Sigmoid colon (tissue), 4 donors: ENCODE measurements at regions not wholly inside any gene's neighbourhood (a gene's known extent, or its start where the extent isn't known, plus 50 kb on each side); places are given as distances from the start of the nearest gene placed in this dataset.

Source experiments
- CTCF ChIP-seq, 4 experiments: fragments of 450-650 bp in 3 of 4; fragments of 200-600 bp in 1 of 4; IDR thresholded peaks; one replicate each; pipeline ENCODE4 v1.5.1; 2016 to 2019; ENCODE audit warnings: antibody characterized with exemption in 4 of 4, mild to moderate bottlenecking in 3 of 4, moderate library complexity in 2 of 4
- EP300 ChIP-seq, 4 donors: sonication (generic); formaldehyde crosslinking; IDR thresholded peaks; one replicate each; pipeline ENCODE4 v1.6.1; 2017; ENCODE audit warnings: antibody characterized with exemption in 4 of 4
- POLR2AphosphoS5 ChIP-seq, 4 donors: sonication (generic); formaldehyde crosslinking; IDR thresholded peaks; one replicate each; pipeline ENCODE4 v1.6.1; 2017; ENCODE audit warnings: antibody characterized with exemption in 4 of 4

GRCh38 chr1:87165177-87165576, 163.5 kb upstream of the LMO4 start:
- TF ChIP-seq CTCF (IDR thresholded peaks at IDR 0.05) (no peak), EP300 (IDR thresholded peaks at IDR 0.05) (no peak), POLR2AphosphoS5 (IDR thresholded peaks at IDR 0.05) (no peak)
